ENCODE measurements at regions not wholly inside any gene's neighbourhood (a gene's known extent, or its start where the extent isn't known, plus 50 kb on each side); places are given as distances from the start of the nearest gene placed in this dataset.

GRCh38 chr13:54660277-54660676 lies 1631.7 kb downstream of the OLFM4 start:
- H3K36me3 Mint-ChIP-seq (ENCODE audit: insufficient read depth, unreplicated experiment): no peaks in the 10 kb centered on the region
- H3K4me3 Mint-ChIP-seq (ENCODE audit: unreplicated experiment): no peak overlapping the region
- CTCF ChIA-PET: no interaction called here
- TF ChIP-seq CTCF (IDR thresholded peaks at IDR 0.05; ENCODE audit: unreplicated experiment): no peak
- intact Hi-C loops (cut with micrococcal nuclease): no loop called here
- H3K27ac Mint-ChIP-seq (ENCODE audit: low read depth, unreplicated experiment): no peak overlapping the region
- no peaks in the 10 kb centered on the region for H3K9me3 Mint-ChIP-seq (ENCODE audit: unreplicated experiment)
- no TSS peak for BruUV-seq (replicated peaks)
- no peaks in the 10 kb centered on the region for H3K27me3 Mint-ChIP-seq (ENCODE audit: insufficient read depth, unreplicated experiment)
- no peak for DNase-seq (ENCODE audit: unreplicated experiment)
- POLR2A ChIA-PET: no interaction called here
- no peaks in the 10 kb centered on the region for H3K4me1 Mint-ChIP-seq (ENCODE audit: insufficient read depth, unreplicated experiment)

DNA sequence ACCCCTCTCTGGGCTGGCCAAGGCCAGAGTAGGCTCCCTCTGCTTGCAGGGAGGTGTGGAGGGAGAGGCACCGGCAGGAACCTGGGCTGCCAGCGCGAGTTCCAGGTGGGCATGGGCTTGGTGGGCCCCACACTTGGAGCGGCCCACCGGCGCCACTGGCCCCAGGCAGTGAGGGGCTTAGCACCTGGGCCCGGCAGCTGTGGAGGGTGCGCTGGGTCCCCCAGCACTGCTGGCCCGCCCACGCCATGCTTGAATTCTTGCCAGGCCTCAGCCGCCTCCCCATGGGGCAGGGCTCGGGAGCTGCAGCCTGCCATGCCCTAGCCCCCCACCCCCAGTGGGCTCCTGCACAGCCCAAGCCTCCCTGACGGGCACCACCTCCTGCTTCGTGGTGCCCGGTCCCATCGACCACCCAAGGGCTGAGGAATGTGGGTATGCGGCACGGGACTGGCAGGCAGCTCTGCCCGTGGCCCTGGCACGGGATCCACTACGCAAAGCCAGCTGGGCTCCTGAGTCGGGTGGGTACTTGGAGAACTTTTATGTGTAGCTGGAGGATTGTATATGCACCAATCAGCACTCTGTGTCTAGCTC lies 1648.0 kb downstream of the OLFM4 start:
- no peak for TF ChIP-seq CTCF (IDR thresholded peaks at IDR 0.05; ENCODE audit: unreplicated experiment)
- ChIA-PET POLR2A (no interaction called here), CTCF (interaction anchor here (1.0 kb wide), 1 partner anchor 569 kb away, joined by 5 read pairs; no protein-coding TSS in a partner anchor)
- Mint-ChIP-seq H3K27me3 (ENCODE audit: insufficient read depth, unreplicated experiment) (no peaks in the 10 kb centered on the region), H3K4me1 (ENCODE audit: insufficient read depth, unreplicated experiment) (no peaks in the 10 kb centered on the region), H3K9me3 (ENCODE audit: unreplicated experiment) (peaks cover 7% of the 10 kb centered on the region), H3K36me3 (ENCODE audit: insufficient read depth, unreplicated experiment) (no peaks in the 10 kb centered on the region), H3K27ac (ENCODE audit: low read depth, unreplicated experiment) (no peak overlapping the region), H3K4me3 (ENCODE audit: unreplicated experiment) (no peak overlapping the region)
- BruUV-seq (replicated peaks): no TSS peak
- intact Hi-C loops (cut with micrococcal nuclease): no loop called here
- no peak for DNase-seq (ENCODE audit: unreplicated experiment)

GRCh38 chr13:54682184-54682583 lies 1653.6 kb downstream of the OLFM4 start:
- BruUV-seq (replicated peaks): no TSS peak
- intact Hi-C loops (cut with micrococcal nuclease): no loop called here
- DNase-seq (ENCODE audit: unreplicated experiment): no peak
- no peaks in the 10 kb centered on the region for H3K27me3 Mint-ChIP-seq (ENCODE audit: insufficient read depth, unreplicated experiment)
- no peak overlapping the region for H3K27ac Mint-ChIP-seq (ENCODE audit: low read depth, unreplicated experiment)
- CTCF ChIA-PET: interaction anchor here (0.7 kb wide), 1 partner anchor 343 kb away, joined by 3 read pairs; no protein-coding TSS in a partner anchor
- POLR2A ChIA-PET: no interaction called here
- H3K4me3 Mint-ChIP-seq (ENCODE audit: unreplicated experiment): no peak overlapping the region
- H3K9me3 Mint-ChIP-seq (ENCODE audit: unreplicated experiment): peaks cover 7% of the 10 kb centered on the region
- no peaks in the 10 kb centered on the region for H3K36me3 Mint-ChIP-seq (ENCODE audit: insufficient read depth, unreplicated experiment)
- TF ChIP-seq CTCF (IDR thresholded peaks at IDR 0.05; ENCODE audit: unreplicated experiment): no peak
- no peaks in the 10 kb centered on the region for H3K4me1 Mint-ChIP-seq (ENCODE audit: insufficient read depth, unreplicated experiment)

DNA sequence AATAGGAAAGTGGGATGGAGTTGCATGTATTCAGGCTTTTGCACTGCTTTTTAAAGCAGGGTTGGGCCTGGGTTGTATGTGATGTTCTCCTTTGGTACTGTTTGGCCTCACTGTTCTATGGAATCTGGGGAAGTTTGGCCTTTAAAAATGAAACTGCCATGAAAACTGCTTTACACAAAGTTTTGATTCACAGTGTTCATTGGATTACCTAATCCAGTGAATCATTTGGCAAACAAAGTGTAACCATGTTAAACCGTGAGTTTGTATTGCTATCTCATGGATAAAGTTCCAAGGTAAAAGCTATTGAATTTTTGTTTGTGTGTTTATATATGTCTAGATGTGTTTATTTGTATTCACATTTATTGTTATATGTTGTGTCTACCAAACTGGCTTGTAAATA lies 1658.6 kb downstream of the OLFM4 start:
- CTCF ChIA-PET: interaction anchor here (0.5 kb wide), 1 partner anchor 32 kb away, joined by 3 read pairs; no protein-coding TSS in a partner anchor
- no peak overlapping the region for H3K4me3 Mint-ChIP-seq (ENCODE audit: unreplicated experiment)
- POLR2A ChIA-PET: no interaction called here
- H3K27me3 Mint-ChIP-seq (ENCODE audit: insufficient read depth, unreplicated experiment): no peaks in the 10 kb centered on the region
- intact Hi-C loops (cut with micrococcal nuclease): no loop called here
- no peaks in the 10 kb centered on the region for H3K9me3 Mint-ChIP-seq (ENCODE audit: unreplicated experiment)
- no peaks in the 10 kb centered on the region for H3K4me1 Mint-ChIP-seq (ENCODE audit: insufficient read depth, unreplicated experiment)
- BruUV-seq (replicated peaks): no TSS peak
- TF ChIP-seq CTCF (IDR thresholded peaks at IDR 0.05; ENCODE audit: unreplicated experiment): no peak
- DNase-seq (ENCODE audit: unreplicated experiment): peak; percentile 47
- peak overlapping the region; percentile 59 for H3K27ac Mint-ChIP-seq (ENCODE audit: low read depth, unreplicated experiment)
- H3K36me3 Mint-ChIP-seq (ENCODE audit: insufficient read depth, unreplicated experiment): no peaks in the 10 kb centered on the region

All from MCF 10A (cell line).